ENCODE measurements at regions not wholly inside any gene's neighbourhood (a gene's known extent, or its start where the extent isn't known, plus 50 kb on each side); places are given as distances from the start of the nearest gene placed in this dataset.

DNA sequence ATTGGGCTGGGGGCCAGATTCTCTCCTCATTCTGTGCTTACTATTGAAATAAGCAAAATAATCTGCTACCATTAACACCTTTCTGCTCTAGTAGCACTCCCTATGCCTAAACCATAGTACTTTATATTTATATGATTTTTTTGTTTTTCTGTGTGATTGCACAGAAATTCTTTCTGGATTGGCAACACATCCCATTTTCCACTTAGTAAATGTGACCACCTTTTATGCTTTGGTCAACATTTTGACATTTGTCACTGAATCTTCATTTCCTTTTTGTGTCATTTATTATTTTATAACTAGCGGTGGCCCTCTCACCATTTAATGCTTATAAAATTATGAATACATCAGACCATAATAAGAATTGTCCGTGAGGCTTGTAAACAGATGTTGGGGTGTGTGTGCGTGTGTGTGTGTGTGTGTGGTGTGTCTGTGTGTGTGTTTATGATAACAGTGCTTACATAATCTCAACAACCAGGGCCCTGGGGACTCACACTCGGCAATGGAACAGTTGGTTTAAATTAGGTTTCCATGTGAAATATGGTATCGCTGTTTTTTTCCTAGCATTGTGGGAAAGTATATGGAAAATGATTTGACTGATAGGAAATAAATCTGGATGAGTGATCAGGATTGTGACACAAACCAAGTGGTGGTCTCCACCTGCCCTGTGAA is 138.9 kb downstream of the NOC3L start:
- intact Hi-C loops (cut with DNase I): loop anchor here (2.0 to 10.0 kb wide), 3 partner anchors 135 to 309 kb away; no protein-coding TSS in a partner anchor
- peak overlapping the region; percentile 6 to 57 for H3K27ac ChIP-seq
- H3K4me1 ChIP-seq: peaks cover 0 to 35% of the 10 kb centered on the region in 2 donors
- DNase-seq (ENCODE audit: low spot score in 2 of 2): no peak
- no peak overlapping the region for H3K4me3 ChIP-seq
- no peaks in the 10 kb centered on the region for H3K9me3 ChIP-seq
- no peaks in the 10 kb centered on the region for H3K27me3 ChIP-seq
- peaks cover 0 to 12% of the 10 kb centered on the region in 2 donors for H3K36me3 ChIP-seq
- TF ChIP-seq CTCF (IDR thresholded peaks at IDR 0.05): no peak

DNA sequence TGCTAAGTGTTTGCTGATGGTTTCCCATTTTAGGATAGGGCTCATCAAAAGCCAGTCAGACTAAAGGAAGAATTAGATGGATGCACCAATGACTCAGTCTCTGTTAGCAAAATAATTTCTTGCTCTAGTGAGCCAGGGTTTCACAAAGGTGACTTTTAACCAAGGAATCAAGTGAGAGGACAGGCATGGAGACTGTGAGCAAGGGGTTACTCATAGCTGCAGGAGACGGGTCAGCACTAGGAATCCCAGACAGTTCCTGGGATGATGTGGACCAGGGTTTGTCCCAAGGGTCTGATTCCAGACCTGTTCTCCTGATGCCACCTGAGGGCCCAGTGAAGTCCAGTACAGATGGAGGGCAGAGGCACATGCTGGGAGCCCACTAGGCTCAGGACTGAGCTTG is 138.1 kb downstream of the NOC3L start:
- Histone ChIP-seq H3K27ac (peak overlapping the region; percentile 49 to 57), H3K36me3 (peaks cover 0 to 17% of the 10 kb centered on the region in 2 donors), H3K4me1 (peaks cover 0 to 29% of the 10 kb centered on the region in 2 donors), H3K27me3 (no peaks in the 10 kb centered on the region), H3K9me3 (no peaks in the 10 kb centered on the region), H3K4me3 (no peak overlapping the region)
- intact Hi-C loops (cut with DNase I): loop anchor here (2.0 to 10.0 kb wide), 4 partner anchors 136 to 310 kb away; partner anchors contain the start of gene PLCE1
- TF ChIP-seq CTCF (IDR thresholded peaks at IDR 0.05): no peak
- DNase-seq (ENCODE audit: low spot score in 2 of 2): no peak

DNA sequence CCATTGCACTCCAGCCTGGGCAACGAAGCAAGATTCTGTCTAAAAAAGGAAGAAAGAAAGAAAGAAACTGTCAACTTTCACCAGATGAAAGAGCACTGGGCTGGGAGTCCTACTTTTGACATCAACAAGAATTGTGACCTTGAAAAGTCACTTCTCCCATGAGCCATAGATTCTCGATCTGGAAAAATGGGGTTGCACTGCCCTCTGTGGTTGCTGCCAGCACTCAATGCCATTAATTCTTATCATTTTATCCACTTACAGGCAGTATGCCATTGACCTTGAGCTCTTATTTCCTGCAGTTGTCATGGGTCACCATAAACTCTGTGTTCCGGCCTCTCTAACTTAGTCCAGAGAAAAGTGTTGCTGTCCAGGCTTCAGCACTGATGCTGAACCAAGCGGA is 137.2 kb downstream of the NOC3L start:
- Histone ChIP-seq H3K9me3 (no peaks in the 10 kb centered on the region), H3K4me3 (no peak overlapping the region), H3K36me3 (peaks cover 0 to 24% of the 10 kb centered on the region in 2 donors), H3K27ac (peak overlapping the region; percentile 49 to 57), H3K4me1 (peaks cover 0 to 29% of the 10 kb centered on the region in 2 donors), H3K27me3 (no peaks in the 10 kb centered on the region)
- TF ChIP-seq CTCF (IDR thresholded peaks at IDR 0.05): peak in 1 of 3 experiments; percentile 44
- intact Hi-C loops (cut with DNase I): loop anchor here (2.0 to 10.0 kb wide), 4 partner anchors 137 to 311 kb away; partner anchors contain the start of gene PLCE1
- no peak for DNase-seq (ENCODE audit: low spot score in 2 of 2)

GRCh38 chr10:94230134-94230785 is 132.5 kb downstream of the NOC3L start:
- H3K4me3 ChIP-seq: no peak overlapping the region
- H3K36me3 ChIP-seq: peaks cover 0 to 40% of the 10 kb centered on the region in 2 donors
- no peak for TF ChIP-seq CTCF (IDR thresholded peaks at IDR 0.05)
- no peak for DNase-seq (ENCODE audit: low spot score in 2 of 2)
- H3K27ac ChIP-seq: no peak overlapping the region
- intact Hi-C loops (cut with DNase I): no loop called here
- H3K9me3 ChIP-seq: no peaks in the 10 kb centered on the region
- peaks cover 0 to 9% of the 10 kb centered on the region in 2 donors for H3K4me1 ChIP-seq
- H3K27me3 ChIP-seq: no peaks in the 10 kb centered on the region

DNA sequence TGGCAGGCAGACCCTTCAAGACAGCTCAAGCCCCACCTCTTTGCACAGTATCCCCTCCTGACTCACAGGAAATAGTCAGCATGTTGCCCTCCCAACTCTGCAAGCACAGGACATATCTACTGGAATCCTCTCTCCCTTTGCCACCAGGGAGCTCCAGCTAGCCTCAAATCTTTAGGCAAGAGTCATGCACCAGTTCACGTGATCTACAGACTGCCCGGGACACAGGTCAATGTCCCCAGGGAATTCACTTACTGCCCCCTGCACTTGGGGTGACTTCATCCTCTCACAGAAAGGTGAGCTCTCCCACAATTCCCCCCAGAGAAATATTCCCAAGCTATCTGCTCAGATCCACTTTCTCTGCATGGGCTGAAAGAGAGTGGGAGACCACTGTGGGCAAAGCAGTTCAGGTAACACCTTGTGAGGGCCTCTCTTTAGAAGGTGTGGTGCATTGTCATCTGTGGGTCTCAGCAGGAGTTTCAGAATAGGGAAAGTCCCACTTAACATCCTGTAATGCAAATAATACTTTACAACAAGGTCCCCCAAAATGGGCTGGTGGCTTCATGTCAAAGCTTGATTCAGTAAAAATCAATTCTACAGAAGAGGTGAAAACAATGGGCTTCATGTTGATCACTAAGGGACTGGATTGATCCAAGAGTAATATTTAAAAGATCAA is 129.9 kb downstream of the NOC3L start:
- no peak overlapping the region for H3K27ac ChIP-seq
- H3K4me3 ChIP-seq: no peak overlapping the region
- H3K27me3 ChIP-seq: no peaks in the 10 kb centered on the region
- H3K9me3 ChIP-seq: no peaks in the 10 kb centered on the region
- no peak for TF ChIP-seq CTCF (IDR thresholded peaks at IDR 0.05)
- H3K4me1 ChIP-seq: peaks cover 0 to 3% of the 10 kb centered on the region in 2 donors
- peaks cover 0 to 54% of the 10 kb centered on the region in 2 donors for H3K36me3 ChIP-seq
- no peak for DNase-seq (ENCODE audit: low spot score in 2 of 2)
- intact Hi-C loops (cut with DNase I): no loop called here

All from ascending aorta (tissue), 2 donors.